Hepatocyte (in vitro differentiated cells): ENCODE measurements at regions not wholly inside any gene's neighbourhood (a gene's known extent, or its start where the extent isn't known, plus 50 kb on each side); places are given as distances from the start of the nearest gene placed in this dataset.

ENCODE experiments used
- CTCF ChIP-seq: fragments of 200-600 bp; sonication (generic); IDR thresholded peaks from 2 replicates; pipeline ENCODE4 v1.5.1; 2016; ENCODE audit warnings: antibody characterized with exemption, mild to moderate bottlenecking; ENCODE audit not compliant: poor library complexity
- EZH2phosphoT487 ChIP-seq: fragments of 200-600 bp; sonication (generic); IDR thresholded peaks from one replicate; pipeline ENCODE4 v1.6.1; 2018; ENCODE audit warnings: antibody characterized with exemption, mild to moderate bottlenecking, low read depth, moderate library complexity; ENCODE audit not compliant: unreplicated experiment, severe bottlenecking

GRCh38 chrX:65866773-65867172 lies 173.1 kb downstream of the VSIG4 start:
- no peak for TF ChIP-seq CTCF
- no peak for TF ChIP-seq EZH2phosphoT487
